ENCODE measurements at regions not wholly inside any gene's neighbourhood (a gene's known extent, or its start where the extent isn't known, plus 50 kb on each side); places are given as distances from the start of the nearest gene placed in this dataset.

DNA sequence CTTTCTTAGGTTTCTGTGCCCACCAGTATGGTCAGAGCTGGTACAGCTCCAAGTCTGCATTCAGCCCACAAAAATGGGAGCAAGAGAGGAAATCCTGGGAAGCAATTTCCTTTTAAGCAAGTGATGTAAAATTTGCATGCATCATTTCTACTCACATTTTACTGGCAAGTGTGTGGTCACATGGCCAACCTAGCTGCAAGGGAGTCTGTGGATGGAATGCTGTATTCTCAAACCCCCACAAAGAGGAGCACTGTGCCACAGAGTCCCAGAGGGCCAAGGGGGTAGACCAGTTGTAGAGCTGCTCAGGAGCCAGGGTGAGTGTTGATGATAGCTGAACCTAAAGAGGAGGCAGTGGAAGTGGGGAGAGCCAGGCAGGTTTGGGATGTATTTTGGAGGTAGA lies 154.3 kb upstream of the SPRY4 start (continued):
- TF ChIP-seq, protein P1, sequence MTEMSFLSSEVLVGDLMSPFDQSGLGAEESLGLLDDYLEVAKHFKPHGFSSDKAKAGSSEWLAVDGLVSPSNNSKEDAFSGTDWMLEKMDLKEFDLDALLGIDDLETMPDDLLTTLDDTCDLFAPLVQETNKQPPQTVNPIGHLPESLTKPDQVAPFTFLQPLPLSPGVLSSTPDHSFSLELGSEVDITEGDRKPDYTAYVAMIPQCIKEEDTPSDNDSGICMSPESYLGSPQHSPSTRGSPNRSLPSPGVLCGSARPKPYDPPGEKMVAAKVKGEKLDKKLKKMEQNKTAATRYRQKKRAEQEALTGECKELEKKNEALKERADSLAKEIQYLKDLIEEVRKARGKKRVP (CRISPR knock-in tag; IDR thresholded peaks at IDR 0.05) = no peak
- TF ChIP-seq ADNP (CRISPR knock-in tag; IDR thresholded peaks at IDR 0.05) (no peak), SMARCE1 (IDR thresholded peaks at IDR 0.05; ENCODE audit: borderline replicate concordance) (no peak), CBX2 (IDR thresholded peaks at IDR 0.05; ENCODE audit: low read depth, low read length) (no peak), CBX2 (CRISPR knock-in tag; IDR thresholded peaks at IDR 0.05; ENCODE audit: low read depth) (no peak), TCF7 (IDR thresholded peaks at IDR 0.05; ENCODE audit: low read depth) (no peak), MXD4 (CRISPR knock-in tag; IDR thresholded peaks at IDR 0.05) (no peak), FOXP4 (CRISPR knock-in tag; IDR thresholded peaks at IDR 0.05) (no peak)
- TF ChIP-seq, protein P2, sequence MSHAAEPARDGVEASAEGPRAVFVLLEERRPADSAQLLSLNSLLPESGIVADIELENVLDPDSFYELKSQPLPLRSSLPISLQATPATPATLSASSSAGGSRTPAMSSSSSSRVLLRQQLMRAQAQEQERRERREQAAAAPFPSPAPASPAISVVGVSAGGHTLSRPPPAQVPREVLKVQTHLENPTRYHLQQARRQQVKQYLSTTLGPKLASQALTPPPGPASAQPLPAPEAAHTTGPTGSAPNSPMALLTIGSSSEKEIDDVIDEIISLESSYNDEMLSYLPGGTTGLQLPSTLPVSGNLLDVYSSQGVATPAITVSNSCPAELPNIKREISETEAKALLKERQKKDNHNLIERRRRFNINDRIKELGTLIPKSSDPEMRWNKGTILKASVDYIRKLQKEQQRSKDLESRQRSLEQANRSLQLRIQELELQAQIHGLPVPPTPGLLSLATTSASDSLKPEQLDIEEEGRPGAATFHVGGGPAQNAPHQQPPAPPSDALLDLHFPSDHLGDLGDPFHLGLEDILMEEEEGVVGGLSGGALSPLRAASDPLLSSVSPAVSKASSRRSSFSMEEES (CRISPR knock-in tag; IDR thresholded peaks at IDR 0.05) = no peak
- TF ChIP-seq, protein P3, sequence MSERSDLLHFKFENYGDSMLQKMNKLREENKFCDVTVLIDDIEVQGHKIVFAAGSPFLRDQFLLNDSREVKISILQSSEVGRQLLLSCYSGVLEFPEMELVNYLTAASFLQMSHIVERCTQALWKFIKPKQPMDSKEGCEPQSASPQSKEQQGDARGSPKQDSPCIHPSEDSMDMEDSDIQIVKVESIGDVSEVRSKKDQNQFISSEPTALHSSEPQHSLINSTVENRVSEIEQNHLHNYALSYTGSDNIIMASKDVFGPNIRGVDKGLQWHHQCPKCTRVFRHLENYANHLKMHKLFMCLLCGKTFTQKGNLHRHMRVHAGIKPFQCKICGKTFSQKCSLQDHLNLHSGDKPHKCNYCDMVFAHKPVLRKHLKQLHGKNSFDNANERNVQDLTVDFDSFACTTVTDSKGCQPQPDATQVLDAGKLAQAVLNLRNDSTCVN (CRISPR knock-in tag; IDR thresholded peaks at IDR 0.05; ENCODE audit: borderline replicate concordance) = no peak
